Activated CD8-positive, alpha-beta memory T cell treated with anti-CD3 and anti-CD28 coated beads for 48 hours (primary cell): ENCODE measurements at regions not wholly inside any gene's neighbourhood (a gene's known extent, or its start where the extent isn't known, plus 50 kb on each side); places are given as distances from the start of the nearest gene placed in this dataset.
"Not testable (repeated sequence)": the region's sequence is repeated elsewhere in the genome, so short reads cannot be mapped to it uniquely, and the experiment has no call there.

ENCODE experiments used
- DNase-seq, 3 experiments: peaks; one replicate each; pipeline ENCODE4 v3.0.0-alpha.2; 2020; ENCODE audit warnings: low read depth in 2 of 3, low spot score in 2 of 3

GRCh38 chr2:195319112-195319460, 337.9 kb upstream of the SLC39A10 start:
- no peak for DNase-seq

DNA sequence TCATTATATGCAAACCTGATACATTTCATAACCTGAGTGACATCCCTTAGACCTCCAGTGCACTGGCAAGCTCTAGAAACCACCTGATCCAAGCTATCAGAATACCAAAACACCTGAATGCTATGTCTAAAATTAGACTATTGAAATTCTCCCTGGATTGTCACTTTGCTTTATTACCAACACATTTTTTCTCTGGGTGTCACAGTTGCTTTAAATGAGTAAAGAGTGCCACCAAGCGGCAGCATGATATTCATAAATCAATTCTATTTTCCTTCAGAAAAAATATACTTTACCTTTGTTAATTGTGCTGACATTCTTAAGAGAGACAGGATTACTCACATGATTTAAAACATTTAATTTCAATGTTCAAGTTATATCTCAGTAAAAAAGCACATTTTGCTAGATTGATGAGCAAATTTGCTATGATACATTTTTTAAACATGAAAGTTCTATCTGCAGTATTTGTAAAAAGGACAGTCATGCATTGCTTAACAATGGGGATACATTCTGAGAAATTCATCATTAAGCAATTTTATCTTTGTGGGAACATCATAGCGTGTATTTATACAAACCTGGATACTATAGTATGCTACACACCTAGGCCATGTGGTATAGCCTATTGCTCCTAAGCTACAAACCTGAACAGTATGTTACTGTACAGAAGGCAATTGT, 338.4 kb upstream of the SLC39A10 start:
- DNase-seq = no peak

DNA sequence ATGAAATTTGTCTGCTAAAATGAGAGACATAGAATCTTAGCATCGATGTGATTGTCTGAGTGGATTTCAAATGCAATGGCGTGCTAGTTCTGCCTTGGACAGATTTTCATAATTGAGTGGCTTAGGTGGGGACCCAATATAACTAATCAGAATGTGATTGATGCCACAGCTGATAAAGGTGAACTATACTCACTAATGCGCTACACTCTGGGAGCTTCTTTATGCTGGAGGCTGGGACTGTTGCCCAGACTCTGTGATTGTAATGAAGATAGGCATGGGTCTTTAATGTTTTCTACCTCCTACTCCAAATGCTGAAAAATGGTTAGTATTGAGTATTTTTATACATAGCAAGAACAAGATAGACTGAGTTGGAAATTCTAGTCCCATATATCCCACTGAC, 339.5 kb upstream of the SLC39A10 start:
- DNase-seq = no peak

GRCh38 chr2:195316486-195316885, 340.5 kb upstream of the SLC39A10 start:
- DNase-seq = no peak

DNA sequence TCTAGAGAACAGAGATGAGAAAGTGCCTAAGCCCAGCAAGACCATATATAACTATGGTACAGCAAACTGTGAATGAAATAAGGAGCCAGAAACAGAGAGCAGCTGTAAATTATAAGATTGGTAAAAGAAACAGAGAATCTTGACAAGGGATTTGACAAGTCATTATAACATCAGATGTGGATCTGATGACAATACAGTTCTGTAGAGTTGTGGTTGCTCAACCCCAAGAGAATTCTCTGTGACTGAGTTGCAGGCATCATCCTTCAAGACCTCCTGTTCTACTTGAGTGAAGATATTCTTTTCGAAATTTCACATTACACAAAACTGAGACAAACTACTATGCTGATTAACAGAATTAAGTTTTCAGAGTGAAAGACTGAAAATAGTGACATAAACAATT, 343.1 kb upstream of the SLC39A10 start:
- DNase-seq = no peak

- DNase-seq = no peak
Observed at GRCh38 chr2:195312662-195313061, 344.4 kb upstream of the SLC39A10 start.

DNA sequence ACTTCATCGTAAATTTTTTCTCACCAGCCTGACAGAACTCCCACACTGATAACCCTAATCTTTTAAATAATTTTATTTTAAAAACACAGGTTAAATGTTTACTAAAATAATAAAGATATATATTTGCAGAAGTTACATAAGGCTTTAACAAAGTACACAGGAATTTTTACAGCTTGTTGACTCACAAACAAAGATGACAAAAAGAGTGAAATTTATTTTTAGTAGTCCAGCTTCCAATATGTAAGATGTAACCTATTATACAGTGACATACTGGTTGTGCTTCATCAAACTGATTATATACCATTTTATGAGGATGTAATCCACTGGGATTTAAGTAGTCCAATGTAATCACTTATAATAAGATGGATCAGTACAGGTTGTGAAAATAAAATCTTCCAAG, 348.9 kb upstream of the SLC39A10 start:
- DNase-seq = no peak

GRCh38 chr2:195307751-195308150, 349.3 kb upstream of the SLC39A10 start:
- no peak for DNase-seq

- no peak for DNase-seq
Observed at GRCh38 chr2:195304310-195304709, 352.7 kb upstream of the SLC39A10 start.

DNA sequence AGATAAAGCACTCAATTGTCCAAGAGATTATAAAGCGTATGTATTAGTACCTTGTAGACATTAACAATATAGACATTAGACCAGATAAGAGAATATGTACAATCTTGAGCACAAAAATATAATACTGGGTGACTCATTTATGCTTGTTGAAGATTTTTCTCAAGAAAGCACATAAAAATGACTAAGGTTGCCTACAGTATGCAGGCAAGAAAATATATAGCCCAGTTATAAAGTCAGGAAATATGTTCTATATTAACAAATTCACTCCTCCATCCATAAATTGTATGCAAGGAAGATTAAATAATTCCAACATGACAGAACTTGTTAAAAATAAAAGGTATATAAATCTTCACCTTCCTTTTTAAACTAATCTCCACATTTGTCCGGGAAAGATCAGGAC, 356.4 kb upstream of the SLC39A10 start:
- DNase-seq = no peak

GRCh38 chr2:195299600-195299999, 357.4 kb upstream of the SLC39A10 start:
- DNase-seq = no peak

DNA sequence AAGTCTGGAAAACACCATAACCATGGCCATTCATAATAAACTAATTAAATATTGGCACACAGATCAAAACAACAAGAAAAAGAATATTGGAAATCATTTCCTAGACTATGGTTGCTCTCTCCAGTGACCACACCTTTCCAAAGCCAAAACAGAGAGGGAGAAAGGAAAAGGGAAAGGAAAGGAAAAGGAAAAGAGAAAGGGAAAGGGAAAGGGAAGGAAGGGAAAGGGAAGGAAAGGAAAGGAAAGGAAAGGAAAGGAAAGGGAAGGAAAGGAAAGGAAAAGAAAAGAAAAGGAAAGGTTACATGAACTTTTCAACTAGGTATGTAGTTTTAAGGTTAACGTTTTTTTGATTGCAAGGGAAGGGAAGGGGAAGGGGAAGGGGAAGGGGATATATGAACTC, 360.5 kb upstream of the SLC39A10 start:
- DNase-seq = no peak

- no peak for DNase-seq
Observed at GRCh38 chr2:195289081-195289480, 367.9 kb upstream of the SLC39A10 start.

GRCh38 chr2:195279840-195280427, 377.1 kb upstream of the SLC39A10 start:
- no peak for DNase-seq

DNA sequence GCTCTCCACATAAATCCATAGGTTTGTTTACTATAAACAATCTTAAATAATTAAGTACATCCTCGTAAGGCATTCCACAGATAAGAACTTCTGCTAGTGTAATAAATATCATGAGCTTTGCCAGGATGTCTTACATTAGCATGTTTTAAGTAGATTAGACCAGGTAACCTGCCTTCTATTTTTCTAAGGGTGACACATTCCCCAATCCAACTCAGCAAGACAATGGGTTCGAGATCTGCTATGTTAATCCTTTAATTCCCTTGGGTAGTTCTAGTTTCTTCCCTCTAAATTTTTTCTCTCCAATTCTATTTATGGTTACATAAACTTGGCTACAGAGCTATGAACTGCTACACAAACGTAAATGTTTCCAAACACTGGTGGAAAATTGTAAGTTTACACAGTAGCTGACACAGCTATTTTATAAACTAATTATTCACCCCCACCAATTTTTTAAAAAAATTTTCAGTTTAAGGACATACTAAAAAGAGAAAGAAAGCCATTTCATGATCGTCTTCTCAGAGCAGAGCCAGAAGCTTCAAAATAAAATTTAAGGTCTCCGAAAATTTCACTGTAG, 386.5 kb upstream of the SLC39A10 start:
- no peak for DNase-seq

DNA sequence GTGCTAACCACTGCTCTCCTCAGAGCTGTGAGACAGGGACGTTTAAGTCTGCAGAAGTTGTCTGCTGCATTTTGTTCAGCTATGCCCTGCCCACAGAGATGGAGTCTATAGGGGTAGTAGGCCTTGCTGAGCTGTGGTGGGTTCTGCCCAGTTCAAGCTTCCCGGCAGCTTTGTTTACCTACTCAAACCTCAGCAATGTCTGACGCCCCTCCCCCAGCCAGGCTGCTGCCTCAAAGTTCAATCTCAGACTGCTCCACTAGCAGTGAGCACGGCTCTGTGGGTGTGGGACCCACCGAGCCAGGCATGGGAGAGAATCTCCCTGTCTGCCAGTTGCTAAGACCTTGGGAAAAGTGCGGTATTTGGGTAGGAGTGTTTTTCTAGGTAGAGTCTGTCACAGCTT, 387.8 kb upstream of the SLC39A10 start:
- DNase-seq = no peak

DNA sequence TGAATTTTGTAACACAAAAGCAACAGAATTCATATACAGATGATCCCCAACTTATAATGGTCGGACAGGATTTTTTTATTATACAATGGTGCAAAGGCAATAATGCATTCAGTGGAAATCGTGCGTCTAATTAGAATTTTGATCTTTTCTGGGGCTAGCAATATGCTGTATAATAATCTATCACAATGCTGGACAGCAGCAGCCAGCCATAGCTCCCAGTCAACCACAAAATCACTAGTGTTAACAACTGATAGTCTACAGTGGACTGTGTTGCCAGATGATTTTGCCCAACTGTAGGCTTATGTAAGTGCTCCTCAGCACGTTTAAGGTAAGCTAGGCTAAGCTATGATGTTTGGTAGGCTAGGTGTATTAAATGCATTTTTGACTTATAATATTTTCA, 399.0 kb upstream of the SLC39A10 start:
- DNase-seq = no peak

DNA sequence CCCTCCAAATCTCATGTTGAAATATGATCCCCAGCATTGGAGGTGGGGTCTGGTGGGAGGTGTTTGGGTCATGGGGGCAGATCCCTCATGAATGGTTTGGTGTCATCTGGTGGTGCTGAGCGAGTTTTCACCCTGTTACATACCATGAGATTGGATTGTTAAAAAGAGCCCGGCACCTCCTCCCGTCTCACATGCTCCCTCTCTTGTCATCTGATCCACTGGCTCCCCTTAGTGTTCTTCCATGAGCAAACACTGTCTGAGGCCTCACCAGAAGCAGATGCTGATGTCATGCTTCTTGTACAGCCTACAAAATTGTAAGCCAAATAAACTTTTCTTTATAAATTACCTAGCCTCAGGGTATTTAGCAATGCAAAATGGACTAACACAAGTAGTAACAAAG, 405.0 kb upstream of the SLC39A10 start:
- no peak for DNase-seq

- no peak for DNase-seq
Observed at GRCh38 chr2:195251214-195251613, 405.8 kb upstream of the SLC39A10 start.

DNA sequence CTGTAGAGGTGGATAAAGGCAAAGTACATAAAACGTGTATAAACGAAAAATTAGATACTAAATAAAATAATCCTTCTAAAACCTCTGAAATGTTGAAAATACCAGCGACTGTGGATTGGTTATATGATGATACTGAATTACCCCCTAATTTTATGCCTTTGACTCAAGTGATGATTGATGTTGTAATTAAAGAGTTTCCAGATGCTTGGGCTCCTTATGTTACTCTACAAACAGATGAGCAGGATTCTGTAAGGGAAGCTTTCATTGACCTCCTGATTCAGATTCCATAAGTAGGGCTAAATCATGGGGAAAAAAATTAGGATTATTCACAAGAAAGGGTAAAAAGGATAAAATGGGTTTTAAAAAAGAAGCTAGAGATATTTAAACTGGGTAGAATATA, 418.2 kb upstream of the SLC39A10 start:
- DNase-seq = no peak

DNA sequence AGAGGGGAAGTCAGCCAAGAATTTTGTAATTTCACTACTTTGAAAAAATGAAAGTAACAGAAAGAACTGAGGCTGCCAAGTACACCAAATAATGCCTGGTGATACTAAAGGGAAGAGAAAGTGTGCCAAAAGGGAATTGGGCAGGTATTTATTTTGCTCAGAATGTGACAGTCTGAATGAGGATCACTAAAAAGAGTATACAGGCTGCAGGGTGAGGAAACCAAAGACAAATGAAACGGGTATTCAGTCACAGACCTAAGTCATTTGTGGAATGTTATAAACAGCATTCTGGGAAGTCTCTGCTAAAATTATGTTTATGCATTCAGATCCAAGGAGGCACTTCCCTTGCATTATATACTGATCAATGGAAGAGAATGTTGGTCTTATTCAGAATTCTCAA, 418.6 kb upstream of the SLC39A10 start:
- DNase-seq = no peak

GRCh38 chr2:195228547-195228946, 428.5 kb upstream of the SLC39A10 start:
- DNase-seq = not testable (repeated sequence)

DNA sequence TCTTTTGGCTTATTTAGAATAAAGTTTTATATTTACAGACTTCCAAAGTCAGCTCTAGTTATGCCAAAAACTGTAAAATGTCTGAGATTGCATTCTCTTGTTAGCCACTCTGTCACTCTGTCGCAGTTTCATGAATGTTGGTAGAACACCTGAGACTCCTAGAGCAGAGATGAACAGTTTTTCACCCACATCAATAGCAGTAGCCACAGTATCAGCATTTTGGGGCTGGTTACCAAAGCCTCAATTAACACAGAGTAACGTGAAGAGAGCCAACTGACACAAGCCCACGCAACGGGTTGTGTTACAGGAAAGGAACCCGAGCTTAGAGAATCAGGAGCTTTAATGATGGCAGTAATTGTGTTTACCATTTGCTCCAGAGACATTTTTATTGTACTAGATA, 443.0 kb upstream of the SLC39A10 start:
- DNase-seq = no peak
